Astrocyte (in vitro differentiated cells and primary cell): ENCODE measurements at regions not wholly inside any gene's neighbourhood (a gene's known extent, or its start where the extent isn't known, plus 50 kb on each side); places are given as distances from the start of the nearest gene placed in this dataset.

Source experiments
- DNase-seq: peaks from one replicate; pipeline ENCODE4 v3.0.0-alpha.2; 2010; ENCODE audit warnings: low read depth
- FAIRE-seq: peaks from 2 replicates; lab custom pipeline; 2011; peaks lifted over from hg19 to GRCh38; lab: Jason Lieb, UNC
- H2AFZ ChIP-seq: 2 replicates; pipeline ENCODE4 v1.6.0; 2012; ENCODE audit warnings: low read depth, low read length, inconsistent platforms
- H3K27ac ChIP-seq: 2 replicates; pipeline ENCODE4 v1.5.1; 2011; ENCODE audit warnings: low read depth, low read length, inconsistent platforms
- H3K27me3 ChIP-seq: 2 replicates; pipeline ENCODE4 v1.6.0; 2011; ENCODE audit warnings: low read length, inconsistent platforms; ENCODE audit not compliant: insufficient read depth
- H3K36me3 ChIP-seq: 2 replicates; pipeline ENCODE4 v1.5.1; 2011; ENCODE audit warnings: low read length, inconsistent platforms; ENCODE audit not compliant: insufficient read depth
- H3K4me1 ChIP-seq: 2 replicates; pipeline ENCODE4 v1.5.1; 2011; ENCODE audit warnings: low read length, inconsistent platforms; ENCODE audit not compliant: insufficient read depth
- H3K4me2 ChIP-seq: 2 replicates; pipeline ENCODE4 v1.6.0; 2012; ENCODE audit warnings: low read length, inconsistent platforms
- H3K4me3 ChIP-seq: 2 replicates; pipeline ENCODE4 v1.5.1; 2011; ENCODE audit warnings: low read depth, mild to moderate bottlenecking, low read length, inconsistent platforms; ENCODE audit not compliant: insufficient read depth
- H3K79me2 ChIP-seq: 2 replicates; pipeline ENCODE4 v1.6.0; 2012; ENCODE audit warnings: mild to moderate bottlenecking, low read length, inconsistent platforms; ENCODE audit not compliant: insufficient read depth
- H3K9ac ChIP-seq: 2 replicates; pipeline ENCODE4 v1.6.0; 2012; ENCODE audit warnings: mild to moderate bottlenecking, low read length, inconsistent platforms
- H3K9me3 ChIP-seq: 2 replicates; pipeline ENCODE4 v1.5.1; 2012; ENCODE audit warnings: low read depth, mild to moderate bottlenecking, low read length, inconsistent platforms; ENCODE audit not compliant: insufficient read depth
- H4K20me1 ChIP-seq: 2 replicates; pipeline ENCODE4 v1.6.0; 2012; ENCODE audit warnings: low read length, inconsistent platforms; ENCODE audit not compliant: insufficient read depth
- H3K27ac Mint-ChIP-seq: one replicate; pipeline ENCODE4 v1.8.0; 2021; ENCODE audit warnings: mild to moderate bottlenecking, mixed read lengths; ENCODE audit not compliant: unreplicated experiment
- H3K27me3 Mint-ChIP-seq: one replicate; pipeline ENCODE4 v1.8.0; 2021; ENCODE audit warnings: low read depth, mixed read lengths; ENCODE audit not compliant: unreplicated experiment
- H3K36me3 Mint-ChIP-seq: one replicate; pipeline ENCODE4 v1.8.0; 2021; ENCODE audit warnings: low read depth, mixed read lengths; ENCODE audit not compliant: unreplicated experiment
- H3K4me1 Mint-ChIP-seq: one replicate; pipeline ENCODE4 v1.8.0; 2021; ENCODE audit warnings: low read depth, mixed read lengths; ENCODE audit not compliant: unreplicated experiment
- H3K4me3 Mint-ChIP-seq: one replicate; pipeline ENCODE4 v1.8.0; 2021; ENCODE audit warnings: mild to moderate bottlenecking, moderate library complexity, mixed read lengths; ENCODE audit not compliant: unreplicated experiment
- H3K9me3 Mint-ChIP-seq: one replicate; pipeline ENCODE4 v1.8.0; 2021; ENCODE audit warnings: mild to moderate bottlenecking, mixed read lengths; ENCODE audit not compliant: unreplicated experiment
- EZH2 ChIP-seq: IDR thresholded peaks from 2 replicates; pipeline ENCODE4 v1.6.1; 2012; ENCODE audit warnings: mild to moderate bottlenecking, low read length, inconsistent platforms; ENCODE audit not compliant: insufficient read depth
- TF ChIP-seq, protein P1 (sequence below): IDR thresholded peaks from 2 replicates; pipeline ENCODE4 v1.5.1; 2011; ENCODE audit warnings: low read depth, mild to moderate bottlenecking, inconsistent platforms, low read length, moderate library complexity; ENCODE audit not compliant: insufficient read depth

- FAIRE-seq (peak; percentile 100), DNase-seq (peak; percentile 91)
- no peaks in the 10 kb centered on the region for H4K20me1 ChIP-seq
- TF ChIP-seq EZH2: no peak
- TF ChIP-seq, protein P1, sequence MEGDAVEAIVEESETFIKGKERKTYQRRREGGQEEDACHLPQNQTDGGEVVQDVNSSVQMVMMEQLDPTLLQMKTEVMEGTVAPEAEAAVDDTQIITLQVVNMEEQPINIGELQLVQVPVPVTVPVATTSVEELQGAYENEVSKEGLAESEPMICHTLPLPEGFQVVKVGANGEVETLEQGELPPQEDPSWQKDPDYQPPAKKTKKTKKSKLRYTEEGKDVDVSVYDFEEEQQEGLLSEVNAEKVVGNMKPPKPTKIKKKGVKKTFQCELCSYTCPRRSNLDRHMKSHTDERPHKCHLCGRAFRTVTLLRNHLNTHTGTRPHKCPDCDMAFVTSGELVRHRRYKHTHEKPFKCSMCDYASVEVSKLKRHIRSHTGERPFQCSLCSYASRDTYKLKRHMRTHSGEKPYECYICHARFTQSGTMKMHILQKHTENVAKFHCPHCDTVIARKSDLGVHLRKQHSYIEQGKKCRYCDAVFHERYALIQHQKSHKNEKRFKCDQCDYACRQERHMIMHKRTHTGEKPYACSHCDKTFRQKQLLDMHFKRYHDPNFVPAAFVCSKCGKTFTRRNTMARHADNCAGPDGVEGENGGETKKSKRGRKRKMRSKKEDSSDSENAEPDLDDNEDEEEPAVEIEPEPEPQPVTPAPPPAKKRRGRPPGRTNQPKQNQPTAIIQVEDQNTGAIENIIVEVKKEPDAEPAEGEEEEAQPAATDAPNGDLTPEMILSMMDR: no peak
- no peaks in the 10 kb centered on the region for H3K9me3 ChIP-seq
- H3K4me3 ChIP-seq: no peak overlapping the region
- no peaks in the 10 kb centered on the region for H3K79me2 ChIP-seq
- H2AFZ ChIP-seq: no peak overlapping the region
- Mint-ChIP-seq H3K27ac (peak overlapping the region; percentile 71), H3K27me3 (no peaks in the 10 kb centered on the region), H3K9me3 (no peaks in the 10 kb centered on the region), H3K4me3 (no peak overlapping the region), H3K36me3 (no peaks in the 10 kb centered on the region), H3K4me1 (peaks cover 11% of the 10 kb centered on the region)
- H3K27me3 ChIP-seq: no peaks in the 10 kb centered on the region
- no peaks in the 10 kb centered on the region for H3K36me3 ChIP-seq
- H3K27ac ChIP-seq: peak overlapping the region; percentile 61
- peaks cover 17% of the 10 kb centered on the region for H3K4me1 ChIP-seq
- H3K4me2 ChIP-seq: peak overlapping the region; percentile 77
- H3K9ac ChIP-seq: no peak overlapping the region
These were observed 146.9 kb upstream of the FGF13 start for GRCh38 chrX:138858438-138858837.

DNA sequence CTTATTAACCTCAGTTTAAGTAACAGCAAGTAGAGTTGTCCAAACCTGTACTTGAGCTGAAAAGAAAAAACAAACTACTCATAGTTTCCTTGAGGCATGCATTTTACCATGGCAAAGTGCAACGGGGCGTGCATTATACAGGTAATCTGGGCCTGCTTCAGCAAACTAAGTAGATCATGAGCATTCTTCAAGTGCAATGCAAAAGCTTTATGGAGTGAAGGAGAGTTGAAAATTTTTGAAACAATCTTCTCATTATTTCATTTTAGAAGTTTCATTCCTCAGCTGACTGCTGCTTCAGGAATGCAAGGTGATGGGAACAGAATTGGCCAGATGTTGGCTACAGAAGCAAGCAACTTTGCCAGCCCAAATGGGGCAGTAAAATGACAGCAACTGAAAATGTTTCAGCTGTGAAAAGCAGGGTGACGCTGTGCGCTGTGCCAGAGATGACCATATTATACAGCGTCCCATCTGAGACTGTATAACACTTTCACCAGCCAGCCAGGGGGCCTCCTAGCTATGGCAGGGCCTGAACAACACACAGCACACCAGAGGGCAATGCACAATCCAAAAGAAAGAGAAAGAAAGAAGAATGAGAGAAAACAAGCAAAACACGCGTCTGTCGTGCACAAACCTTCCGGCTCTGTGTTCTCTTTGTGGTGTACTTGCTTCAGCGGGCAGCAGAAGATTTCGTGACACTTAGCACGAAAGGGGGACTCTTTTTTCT, 145.5 kb upstream of the FGF13 start:
- Histone ChIP-seq H3K4me2 (peak overlapping the region; percentile 77), H3K4me1 (peaks cover 17% of the 10 kb centered on the region), H4K20me1 (no peaks in the 10 kb centered on the region), H3K27ac (peak overlapping the region; percentile 61), H3K36me3 (no peaks in the 10 kb centered on the region), H3K4me3 (peak overlapping the region; percentile 33), H3K79me2 (no peaks in the 10 kb centered on the region), H2AFZ (peak overlapping the region; percentile 42), H3K9me3 (no peaks in the 10 kb centered on the region), H3K9ac (peak overlapping the region; percentile 62), H3K27me3 (no peaks in the 10 kb centered on the region)
- Mint-ChIP-seq H3K4me1 (peaks cover 11% of the 10 kb centered on the region), H3K27ac (no peak overlapping the region), H3K36me3 (no peaks in the 10 kb centered on the region), H3K4me3 (no peak overlapping the region), H3K27me3 (no peaks in the 10 kb centered on the region), H3K9me3 (no peaks in the 10 kb centered on the region)
- peak; percentile 96 for FAIRE-seq
- TF ChIP-seq EZH2: no peak
- TF ChIP-seq, protein P1: no peak
- DNase-seq: peak; percentile 51

- H3K79me2 ChIP-seq: no peaks in the 10 kb centered on the region
- TF ChIP-seq, protein P1: no peak
- no peak for TF ChIP-seq EZH2
- H3K9me3 ChIP-seq: no peaks in the 10 kb centered on the region
- H3K4me3 ChIP-seq: no peak overlapping the region
- H4K20me1 ChIP-seq: no peaks in the 10 kb centered on the region
- Mint-ChIP-seq H3K27ac (no peak overlapping the region), H3K9me3 (no peaks in the 10 kb centered on the region), H3K27me3 (no peaks in the 10 kb centered on the region), H3K4me3 (no peak overlapping the region), H3K36me3 (no peaks in the 10 kb centered on the region), H3K4me1 (peaks cover 11% of the 10 kb centered on the region)
- DNase-seq (peak; percentile 25), FAIRE-seq (peak; percentile 43)
- no peak overlapping the region for H3K4me2 ChIP-seq
- peaks cover 15% of the 10 kb centered on the region for H3K4me1 ChIP-seq
- H3K27ac ChIP-seq: no peak overlapping the region
- H3K36me3 ChIP-seq: no peaks in the 10 kb centered on the region
- no peak overlapping the region for H2AFZ ChIP-seq
- no peaks in the 10 kb centered on the region for H3K27me3 ChIP-seq
- no peak overlapping the region for H3K9ac ChIP-seq
These were observed 142.4 kb upstream of the FGF13 start for GRCh38 chrX:138853936-138854335.
